GM21515 (cell line): ENCODE measurements at regions not wholly inside any gene's neighbourhood (a gene's known extent, or its start where the extent isn't known, plus 50 kb on each side); places are given as distances from the start of the nearest gene placed in this dataset.

Experiments
- ATAC-seq: cut with Tn5 transposase; IDR thresholded peaks from one replicate; pipeline ENCODE4 v1.9.1; 2021; ENCODE audit not compliant: unreplicated experiment

- no peak for ATAC-seq
Observed at GRCh38 chr6:22925920-22926789, 356.8 kb downstream of the HDGFL1 start.

- ATAC-seq: no peak
Observed at GRCh38 chr6:22926790-22927354, 357.5 kb downstream of the HDGFL1 start.

GRCh38 chr6:22928775-22929174, 359.4 kb downstream of the HDGFL1 start:
- ATAC-seq: no peak

- no peak for ATAC-seq
Observed at GRCh38 chr6:22929311-22929985, 360.1 kb downstream of the HDGFL1 start.

GRCh38 chr6:22940581-22941290, 371.4 kb downstream of the HDGFL1 start:
- ATAC-seq: no peak

GRCh38 chr6:22942403-22942802, 373.0 kb downstream of the HDGFL1 start:
- ATAC-seq: no peak

GRCh38 chr6:22943327-22943726, 374.0 kb downstream of the HDGFL1 start:
- no peak for ATAC-seq

- no peak for ATAC-seq
Observed at GRCh38 chr6:22949967-22950366, 380.6 kb downstream of the HDGFL1 start.

GRCh38 chr6:22952097-22952496, 382.7 kb downstream of the HDGFL1 start:
- no peak for ATAC-seq

- peak; percentile 70 for ATAC-seq
Observed at GRCh38 chr6:22954749-22955385, 385.5 kb downstream of the HDGFL1 start.

- no peak for ATAC-seq
Observed at GRCh38 chr6:22956029-22956681, 386.8 kb downstream of the HDGFL1 start.

GRCh38 chr6:22958677-22959076, 389.3 kb downstream of the HDGFL1 start:
- ATAC-seq: no peak

GRCh38 chr6:22959571-22959970, 390.2 kb downstream of the HDGFL1 start:
- ATAC-seq: no peak

GRCh38 chr6:22964334-22964733, 395.0 kb downstream of the HDGFL1 start:
- no peak for ATAC-seq

- ATAC-seq: no peak
Observed at GRCh38 chr6:22965889-22966288, 396.5 kb downstream of the HDGFL1 start.

GRCh38 chr6:22966691-22967422, 397.5 kb downstream of the HDGFL1 start:
- no peak for ATAC-seq

- no peak for ATAC-seq
Observed at GRCh38 chr6:22970004-22970403, 400.6 kb downstream of the HDGFL1 start.

- no peak for ATAC-seq
Observed at GRCh38 chr6:22972771-22973170, 403.4 kb downstream of the HDGFL1 start.

- ATAC-seq: no peak
Observed at GRCh38 chr6:22975079-22975478, 405.7 kb downstream of the HDGFL1 start.

GRCh38 chr6:22980446-22980845, 411.1 kb downstream of the HDGFL1 start:
- ATAC-seq: no peak
